ENCODE measurements at regions not wholly inside any gene's neighbourhood (a gene's known extent, or its start where the extent isn't known, plus 50 kb on each side); places are given as distances from the start of the nearest gene placed in this dataset.

- H3K9me3 ChIP-seq (ENCODE audit: control insufficient read depth, low read depth, low read length): no peaks in the 10 kb centered on the region
These were observed 148.6 kb upstream of the ZNF804B start for GRCh38 chr7:88610942-88611341.

More at GRCh38 chr7:88610942-88611341, 148.6 kb upstream of the ZNF804B start:
- no peak overlapping the region for H3K18ac ChIP-seq (ENCODE audit: insufficient read length, low read depth, low read length)
- H2BK5ac ChIP-seq (ENCODE audit: insufficient read length, low read length): no peak overlapping the region
- H4K91ac ChIP-seq (ENCODE audit: insufficient read length, low read depth, low read length): no peak overlapping the region
- H3T11ph ChIP-seq (ENCODE audit: low read length): no peak overlapping the region
- H4K5ac ChIP-seq (ENCODE audit: insufficient read length, low read depth, low read length): no peak overlapping the region
- H3K27ac ChIP-seq (ENCODE audit: insufficient read length, low read depth, low read length): no peak overlapping the region
- H3K4me1 ChIP-seq (ENCODE audit: insufficient read depth, low read length): no peaks in the 10 kb centered on the region
- no peak for DNase-seq
- H3K14ac ChIP-seq (ENCODE audit: insufficient read depth, low read length): no peak overlapping the region
- no peaks in the 10 kb centered on the region for H3K79me2 ChIP-seq (ENCODE audit: insufficient read depth, low read length)
- H3K27me3 ChIP-seq (ENCODE audit: insufficient read depth, low read length): no peaks in the 10 kb centered on the region
- H3K9ac ChIP-seq (ENCODE audit: extremely low read depth, insufficient read length, low read length): no peak overlapping the region
- H2BK15ac ChIP-seq (ENCODE audit: low read depth, low read length): no peak overlapping the region
- WGBS (ENCODE audit: extremely low coverage, insufficient read length, low lambda C conversion rate): no CpG with 5 or more reads among the region's 4 CpGs
- no peaks in the 10 kb centered on the region for H3K79me1 ChIP-seq (ENCODE audit: insufficient read depth, low read depth, low read length, poor library complexity, severe bottlenecking)
- no peak overlapping the region for H2AK5ac ChIP-seq (ENCODE audit: insufficient read length, low read length)
- Mint-ChIP-seq H3K27me3 (ENCODE audit: low read depth) (no peaks in the 10 kb centered on the region), H3K4me3 (no peak overlapping the region), H3K27ac (no peak overlapping the region), H3K36me3 (ENCODE audit: insufficient read depth in 1 of 3, low read depth in 3 of 3) (no peaks in the 10 kb centered on the region; a peak in 3 of 7 replicates), H3K4me1 (no peaks in the 10 kb centered on the region), H3K9me3 (peaks cover 0 to 3% of the 10 kb centered on the region in 2 experiments; a peak in 2 of 5 replicates)
- H4K20me1 ChIP-seq (ENCODE audit: control insufficient read depth, insufficient read depth, insufficient read length): no peaks in the 10 kb centered on the region
- no peak overlapping the region for H3K23ac ChIP-seq (ENCODE audit: insufficient read length, low read depth, low read length)
- H2BK12ac ChIP-seq (ENCODE audit: insufficient read length, low read depth, low read length): no peak overlapping the region
- H3K4ac ChIP-seq (ENCODE audit: low read depth, low read length): no peak overlapping the region
- H2AFZ ChIP-seq (ENCODE audit: low read length): no peak overlapping the region
- H3K56ac ChIP-seq (ENCODE audit: insufficient read length, low read depth, low read length): no peak overlapping the region
- TF ChIP-seq, protein P1, sequence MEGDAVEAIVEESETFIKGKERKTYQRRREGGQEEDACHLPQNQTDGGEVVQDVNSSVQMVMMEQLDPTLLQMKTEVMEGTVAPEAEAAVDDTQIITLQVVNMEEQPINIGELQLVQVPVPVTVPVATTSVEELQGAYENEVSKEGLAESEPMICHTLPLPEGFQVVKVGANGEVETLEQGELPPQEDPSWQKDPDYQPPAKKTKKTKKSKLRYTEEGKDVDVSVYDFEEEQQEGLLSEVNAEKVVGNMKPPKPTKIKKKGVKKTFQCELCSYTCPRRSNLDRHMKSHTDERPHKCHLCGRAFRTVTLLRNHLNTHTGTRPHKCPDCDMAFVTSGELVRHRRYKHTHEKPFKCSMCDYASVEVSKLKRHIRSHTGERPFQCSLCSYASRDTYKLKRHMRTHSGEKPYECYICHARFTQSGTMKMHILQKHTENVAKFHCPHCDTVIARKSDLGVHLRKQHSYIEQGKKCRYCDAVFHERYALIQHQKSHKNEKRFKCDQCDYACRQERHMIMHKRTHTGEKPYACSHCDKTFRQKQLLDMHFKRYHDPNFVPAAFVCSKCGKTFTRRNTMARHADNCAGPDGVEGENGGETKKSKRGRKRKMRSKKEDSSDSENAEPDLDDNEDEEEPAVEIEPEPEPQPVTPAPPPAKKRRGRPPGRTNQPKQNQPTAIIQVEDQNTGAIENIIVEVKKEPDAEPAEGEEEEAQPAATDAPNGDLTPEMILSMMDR (conservative IDR thresholded peaks at IDR 0.05): no peak
- H2BK20ac ChIP-seq (ENCODE audit: low read depth, low read length, poor library complexity, severe bottlenecking): no peak overlapping the region
- H3K23me2 ChIP-seq (ENCODE audit: insufficient read length, low read depth, low read length, poor library complexity, severe bottlenecking): no peaks in the 10 kb centered on the region
- H3K4me2 ChIP-seq (ENCODE audit: insufficient read depth, insufficient read length, low read length): no peak overlapping the region
- H4K8ac ChIP-seq (replicated peaks; ENCODE audit: insufficient read length, low read depth, low read length): no peak overlapping the region
- no peak overlapping the region for H2BK120ac ChIP-seq (ENCODE audit: low read depth, low read length, poor library complexity, severe bottlenecking)
